ENCODE measurements at regions not wholly inside any gene's neighbourhood (a gene's known extent, or its start where the extent isn't known, plus 50 kb on each side); places are given as distances from the start of the nearest gene placed in this dataset.

GRCh38 chr13:97140131-97140530 lies 82.0 kb upstream of the MBNL2 start:
- Histone ChIP-seq H3K4me3 (ENCODE audit: low read depth, low read length) (no peak overlapping the region), H3K27me3 (ENCODE audit: control insufficient read depth, insufficient read depth, low read length) (no peaks in the 10 kb centered on the region), H3K36me3 (ENCODE audit: control insufficient read depth, insufficient read depth, low read length) (no peaks in the 10 kb centered on the region)
- no peak for TF ChIP-seq CTCF (IDR thresholded peaks at IDR 0.05; ENCODE audit: insufficient read depth, low read length, poor library complexity, severe bottlenecking)
- DNase-seq (ENCODE audit: low read depth): no peak

GRCh38 chr13:97140611-97141010 lies 81.5 kb upstream of the MBNL2 start:
- no peaks in the 10 kb centered on the region for H3K36me3 ChIP-seq (ENCODE audit: control insufficient read depth, insufficient read depth, low read length)

GRCh38 chr13:97141097-97141496 lies 81.0 kb upstream of the MBNL2 start:
- no peaks in the 10 kb centered on the region for H3K36me3 ChIP-seq (ENCODE audit: control insufficient read depth, insufficient read depth, low read length)
- no peak overlapping the region for H3K4me3 ChIP-seq (ENCODE audit: low read depth, low read length)
- no peaks in the 10 kb centered on the region for H3K27me3 ChIP-seq (ENCODE audit: control insufficient read depth, insufficient read depth, low read length)
- no peak for TF ChIP-seq CTCF (IDR thresholded peaks at IDR 0.05; ENCODE audit: insufficient read depth, low read length, poor library complexity, severe bottlenecking)
- no peak for DNase-seq (ENCODE audit: low read depth)

More at GRCh38 chr13:97140611-97141010, 81.5 kb upstream of the MBNL2 start:
- TF ChIP-seq CTCF (IDR thresholded peaks at IDR 0.05; ENCODE audit: insufficient read depth, low read length, poor library complexity, severe bottlenecking): no peak
- DNase-seq (ENCODE audit: low read depth): no peak
- no peak overlapping the region for H3K4me3 ChIP-seq (ENCODE audit: low read depth, low read length)
- no peaks in the 10 kb centered on the region for H3K27me3 ChIP-seq (ENCODE audit: control insufficient read depth, insufficient read depth, low read length)

GRCh38 chr13:97141564-97142005 lies 80.5 kb upstream of the MBNL2 start:
- DNase-seq (ENCODE audit: low read depth): peak; percentile 82
- Histone ChIP-seq H3K4me3 (ENCODE audit: low read depth, low read length) (no peak overlapping the region), H3K36me3 (ENCODE audit: control insufficient read depth, insufficient read depth, low read length) (no peaks in the 10 kb centered on the region), H3K27me3 (ENCODE audit: control insufficient read depth, insufficient read depth, low read length) (no peaks in the 10 kb centered on the region)
- TF ChIP-seq CTCF (IDR thresholded peaks at IDR 0.05; ENCODE audit: insufficient read depth, low read length, poor library complexity, severe bottlenecking): no peak

GRCh38 chr13:97142452-97142851 lies 79.7 kb upstream of the MBNL2 start:
- DNase-seq (ENCODE audit: low read depth): no peak
- Histone ChIP-seq H3K27me3 (ENCODE audit: control insufficient read depth, insufficient read depth, low read length) (no peaks in the 10 kb centered on the region), H3K4me3 (ENCODE audit: low read depth, low read length) (peak overlapping the region; percentile 20), H3K36me3 (ENCODE audit: control insufficient read depth, insufficient read depth, low read length) (no peaks in the 10 kb centered on the region)
- no peak for TF ChIP-seq CTCF (IDR thresholded peaks at IDR 0.05; ENCODE audit: insufficient read depth, low read length, poor library complexity, severe bottlenecking)

- Histone ChIP-seq H3K27me3 (ENCODE audit: control insufficient read depth, insufficient read depth, low read length) (no peaks in the 10 kb centered on the region), H3K36me3 (ENCODE audit: control insufficient read depth, insufficient read depth, low read length) (no peaks in the 10 kb centered on the region), H3K4me3 (ENCODE audit: low read depth, low read length) (no peak overlapping the region)
- no peak for DNase-seq (ENCODE audit: low read depth)
- no peak for TF ChIP-seq CTCF (IDR thresholded peaks at IDR 0.05; ENCODE audit: insufficient read depth, low read length, poor library complexity, severe bottlenecking)
These were observed 77.1 kb upstream of the MBNL2 start for GRCh38 chr13:97145057-97145456.
